ENCODE measurements at regions not wholly inside any gene's neighbourhood (a gene's known extent, or its start where the extent isn't known, plus 50 kb on each side); places are given as distances from the start of the nearest gene placed in this dataset.

DNA sequence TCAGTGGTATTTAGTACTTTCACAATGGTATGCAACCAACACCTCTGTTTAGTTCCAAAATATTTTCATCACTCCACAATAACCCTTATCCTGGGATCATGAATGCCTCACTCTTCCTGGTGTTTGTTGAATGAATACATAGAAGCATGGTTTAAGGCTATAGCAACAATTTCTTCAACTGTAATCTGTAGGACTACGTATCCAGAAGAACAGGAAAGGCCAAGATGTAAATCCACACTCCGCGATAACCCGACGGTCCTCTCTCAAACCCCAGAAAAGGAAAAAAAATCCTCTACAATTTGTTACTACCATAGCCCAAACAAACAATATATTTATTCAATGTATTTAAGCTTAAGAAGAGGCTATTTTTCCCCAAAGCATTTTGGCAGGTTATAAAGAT, 141.4 kb upstream of the SALL4 start (continued):
- TF ChIP-seq, protein P1, sequence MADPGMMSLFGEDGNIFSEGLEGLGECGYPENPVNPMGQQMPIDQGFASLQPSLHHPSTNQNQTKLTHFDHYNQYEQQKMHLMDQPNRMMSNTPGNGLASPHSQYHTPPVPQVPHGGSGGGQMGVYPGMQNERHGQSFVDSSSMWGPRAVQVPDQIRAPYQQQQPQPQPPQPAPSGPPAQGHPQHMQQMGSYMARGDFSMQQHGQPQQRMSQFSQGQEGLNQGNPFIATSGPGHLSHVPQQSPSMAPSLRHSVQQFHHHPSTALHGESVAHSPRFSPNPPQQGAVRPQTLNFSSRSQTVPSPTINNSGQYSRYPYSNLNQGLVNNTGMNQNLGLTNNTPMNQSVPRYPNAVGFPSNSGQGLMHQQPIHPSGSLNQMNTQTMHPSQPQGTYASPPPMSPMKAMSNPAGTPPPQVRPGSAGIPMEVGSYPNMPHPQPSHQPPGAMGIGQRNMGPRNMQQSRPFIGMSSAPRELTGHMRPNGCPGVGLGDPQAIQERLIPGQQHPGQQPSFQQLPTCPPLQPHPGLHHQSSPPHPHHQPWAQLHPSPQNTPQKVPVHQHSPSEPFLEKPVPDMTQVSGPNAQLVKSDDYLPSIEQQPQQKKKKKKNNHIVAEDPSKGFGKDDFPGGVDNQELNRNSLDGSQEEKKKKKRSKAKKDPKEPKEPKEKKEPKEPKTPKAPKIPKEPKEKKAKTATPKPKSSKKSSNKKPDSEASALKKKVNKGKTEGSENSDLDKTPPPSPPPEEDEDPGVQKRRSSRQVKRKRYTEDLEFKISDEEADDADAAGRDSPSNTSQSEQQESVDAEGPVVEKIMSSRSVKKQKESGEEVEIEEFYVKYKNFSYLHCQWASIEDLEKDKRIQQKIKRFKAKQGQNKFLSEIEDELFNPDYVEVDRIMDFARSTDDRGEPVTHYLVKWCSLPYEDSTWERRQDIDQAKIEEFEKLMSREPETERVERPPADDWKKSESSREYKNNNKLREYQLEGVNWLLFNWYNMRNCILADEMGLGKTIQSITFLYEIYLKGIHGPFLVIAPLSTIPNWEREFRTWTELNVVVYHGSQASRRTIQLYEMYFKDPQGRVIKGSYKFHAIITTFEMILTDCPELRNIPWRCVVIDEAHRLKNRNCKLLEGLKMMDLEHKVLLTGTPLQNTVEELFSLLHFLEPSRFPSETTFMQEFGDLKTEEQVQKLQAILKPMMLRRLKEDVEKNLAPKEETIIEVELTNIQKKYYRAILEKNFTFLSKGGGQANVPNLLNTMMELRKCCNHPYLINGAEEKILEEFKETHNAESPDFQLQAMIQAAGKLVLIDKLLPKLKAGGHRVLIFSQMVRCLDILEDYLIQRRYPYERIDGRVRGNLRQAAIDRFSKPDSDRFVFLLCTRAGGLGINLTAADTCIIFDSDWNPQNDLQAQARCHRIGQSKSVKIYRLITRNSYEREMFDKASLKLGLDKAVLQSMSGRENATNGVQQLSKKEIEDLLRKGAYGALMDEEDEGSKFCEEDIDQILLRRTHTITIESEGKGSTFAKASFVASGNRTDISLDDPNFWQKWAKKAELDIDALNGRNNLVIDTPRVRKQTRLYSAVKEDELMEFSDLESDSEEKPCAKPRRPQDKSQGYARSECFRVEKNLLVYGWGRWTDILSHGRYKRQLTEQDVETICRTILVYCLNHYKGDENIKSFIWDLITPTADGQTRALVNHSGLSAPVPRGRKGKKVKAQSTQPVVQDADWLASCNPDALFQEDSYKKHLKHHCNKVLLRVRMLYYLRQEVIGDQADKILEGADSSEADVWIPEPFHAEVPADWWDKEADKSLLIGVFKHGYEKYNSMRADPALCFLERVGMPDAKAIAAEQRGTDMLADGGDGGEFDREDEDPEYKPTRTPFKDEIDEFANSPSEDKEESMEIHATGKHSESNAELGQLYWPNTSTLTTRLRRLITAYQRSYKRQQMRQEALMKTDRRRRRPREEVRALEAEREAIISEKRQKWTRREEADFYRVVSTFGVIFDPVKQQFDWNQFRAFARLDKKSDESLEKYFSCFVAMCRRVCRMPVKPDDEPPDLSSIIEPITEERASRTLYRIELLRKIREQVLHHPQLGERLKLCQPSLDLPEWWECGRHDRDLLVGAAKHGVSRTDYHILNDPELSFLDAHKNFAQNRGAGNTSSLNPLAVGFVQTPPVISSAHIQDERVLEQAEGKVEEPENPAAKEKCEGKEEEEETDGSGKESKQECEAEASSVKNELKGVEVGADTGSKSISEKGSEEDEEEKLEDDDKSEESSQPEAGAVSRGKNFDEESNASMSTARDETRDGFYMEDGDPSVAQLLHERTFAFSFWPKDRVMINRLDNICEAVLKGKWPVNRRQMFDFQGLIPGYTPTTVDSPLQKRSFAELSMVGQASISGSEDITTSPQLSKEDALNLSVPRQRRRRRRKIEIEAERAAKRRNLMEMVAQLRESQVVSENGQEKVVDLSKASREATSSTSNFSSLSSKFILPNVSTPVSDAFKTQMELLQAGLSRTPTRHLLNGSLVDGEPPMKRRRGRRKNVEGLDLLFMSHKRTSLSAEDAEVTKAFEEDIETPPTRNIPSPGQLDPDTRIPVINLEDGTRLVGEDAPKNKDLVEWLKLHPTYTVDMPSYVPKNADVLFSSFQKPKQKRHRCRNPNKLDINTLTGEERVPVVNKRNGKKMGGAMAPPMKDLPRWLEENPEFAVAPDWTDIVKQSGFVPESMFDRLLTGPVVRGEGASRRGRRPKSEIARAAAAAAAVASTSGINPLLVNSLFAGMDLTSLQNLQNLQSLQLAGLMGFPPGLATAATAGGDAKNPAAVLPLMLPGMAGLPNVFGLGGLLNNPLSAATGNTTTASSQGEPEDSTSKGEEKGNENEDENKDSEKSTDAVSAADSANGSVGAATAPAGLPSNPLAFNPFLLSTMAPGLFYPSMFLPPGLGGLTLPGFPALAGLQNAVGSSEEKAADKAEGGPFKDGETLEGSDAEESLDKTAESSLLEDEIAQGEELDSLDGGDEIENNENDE (IDR thresholded peaks at IDR 0.05; ENCODE audit: insufficient replicate concordance, low read length): no peak
- TF ChIP-seq NANOG (IDR thresholded peaks at IDR 0.05; ENCODE audit: insufficient read depth, low read depth, low read length, poor library complexity, severe bottlenecking) (no peak), GABPA (IDR thresholded peaks at IDR 0.05; ENCODE audit: borderline replicate concordance, insufficient read depth, low read length) (no peak), GTF2F1 (IDR thresholded peaks at IDR 0.05; ENCODE audit: borderline replicate concordance, low read depth, low read length) (no peak), SIX5 (IDR thresholded peaks at IDR 0.05; ENCODE audit: low read depth, low read length) (no peak), FOSL1 (IDR thresholded peaks at IDR 0.05; ENCODE audit: insufficient read depth, low read depth, low read length) (no peak), KDM5A (IDR thresholded peaks at IDR 0.05; ENCODE audit: low read length) (no peak), ZNF274 (IDR thresholded peaks at IDR 0.05; ENCODE audit: borderline replicate concordance, extremely low read depth, low read length) (no peak)
- TF ChIP-seq, protein P2, sequence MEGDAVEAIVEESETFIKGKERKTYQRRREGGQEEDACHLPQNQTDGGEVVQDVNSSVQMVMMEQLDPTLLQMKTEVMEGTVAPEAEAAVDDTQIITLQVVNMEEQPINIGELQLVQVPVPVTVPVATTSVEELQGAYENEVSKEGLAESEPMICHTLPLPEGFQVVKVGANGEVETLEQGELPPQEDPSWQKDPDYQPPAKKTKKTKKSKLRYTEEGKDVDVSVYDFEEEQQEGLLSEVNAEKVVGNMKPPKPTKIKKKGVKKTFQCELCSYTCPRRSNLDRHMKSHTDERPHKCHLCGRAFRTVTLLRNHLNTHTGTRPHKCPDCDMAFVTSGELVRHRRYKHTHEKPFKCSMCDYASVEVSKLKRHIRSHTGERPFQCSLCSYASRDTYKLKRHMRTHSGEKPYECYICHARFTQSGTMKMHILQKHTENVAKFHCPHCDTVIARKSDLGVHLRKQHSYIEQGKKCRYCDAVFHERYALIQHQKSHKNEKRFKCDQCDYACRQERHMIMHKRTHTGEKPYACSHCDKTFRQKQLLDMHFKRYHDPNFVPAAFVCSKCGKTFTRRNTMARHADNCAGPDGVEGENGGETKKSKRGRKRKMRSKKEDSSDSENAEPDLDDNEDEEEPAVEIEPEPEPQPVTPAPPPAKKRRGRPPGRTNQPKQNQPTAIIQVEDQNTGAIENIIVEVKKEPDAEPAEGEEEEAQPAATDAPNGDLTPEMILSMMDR (IDR thresholded peaks at IDR 0.05; ENCODE audit: control extremely low read depth in 1 of 3, insufficient read depth in 1 of 3, low read depth in 1 of 3, low read length in 3 of 3): no peak

Data from H1 (cell line).